ENCODE measurements at regions not wholly inside any gene's neighbourhood (a gene's known extent, or its start where the extent isn't known, plus 50 kb on each side); places are given as distances from the start of the nearest gene placed in this dataset.

GRCh38 chrX:28278251-28278650 is 297.0 kb upstream of the DCAF8L1 start:
- DNase-seq: no peak
- CTCF ChIA-PET: no interaction called here
- H3K36me3 Mint-ChIP-seq (ENCODE audit: low read depth): no peaks in the 10 kb centered on the region
- no peaks in the 10 kb centered on the region for H3K4me1 Mint-ChIP-seq
- no peak for ATAC-seq (ENCODE audit: low read depth)
- TF ChIP-seq CTCF (IDR thresholded peaks at IDR 0.05): no peak
- POLR2A ChIA-PET: no interaction called here
- no peaks in the 10 kb centered on the region for H3K27me3 Mint-ChIP-seq
- H3K4me3 Mint-ChIP-seq: no peak overlapping the region
- no peak overlapping the region for H3K27ac Mint-ChIP-seq
- intact Hi-C loops (cut with micrococcal nuclease): no loop called here
- H3K9me3 Mint-ChIP-seq: no peaks in the 10 kb centered on the region

GRCh38 chrX:28273736-28274135 is 292.5 kb upstream of the DCAF8L1 start:
- POLR2A ChIA-PET: no interaction called here
- intact Hi-C loops (cut with micrococcal nuclease): no loop called here
- TF ChIP-seq CTCF (IDR thresholded peaks at IDR 0.05): no peak
- ATAC-seq (ENCODE audit: low read depth) (no peak), DNase-seq (no peak)
- Mint-ChIP-seq H3K36me3 (ENCODE audit: low read depth) (no peaks in the 10 kb centered on the region), H3K27ac (no peak overlapping the region), H3K9me3 (peaks cover 3% of the 10 kb centered on the region), H3K4me1 (no peaks in the 10 kb centered on the region), H3K4me3 (no peak overlapping the region), H3K27me3 (no peaks in the 10 kb centered on the region)
- CTCF ChIA-PET: no interaction called here

GRCh38 chrX:28246675-28247074 is 265.4 kb upstream of the DCAF8L1 start:
- Mint-ChIP-seq H3K4me1 (no peaks in the 10 kb centered on the region), H3K27me3 (no peaks in the 10 kb centered on the region), H3K36me3 (ENCODE audit: low read depth) (no peaks in the 10 kb centered on the region), H3K27ac (no peak overlapping the region), H3K4me3 (no peak overlapping the region), H3K9me3 (no peaks in the 10 kb centered on the region)
- POLR2A ChIA-PET: no interaction called here
- ATAC-seq (ENCODE audit: low read depth) (no peak), DNase-seq (no peak)
- CTCF ChIA-PET: no interaction called here
- intact Hi-C loops (cut with micrococcal nuclease): no loop called here
- no peak for TF ChIP-seq CTCF (IDR thresholded peaks at IDR 0.05)

- no peaks in the 10 kb centered on the region for H3K27me3 Mint-ChIP-seq
- intact Hi-C loops (cut with micrococcal nuclease): loop anchor here (10.0 kb wide), 1 partner anchor 64 kb away; no protein-coding TSS in a partner anchor
- H3K9me3 Mint-ChIP-seq: no peaks in the 10 kb centered on the region
- ATAC-seq (ENCODE audit: low read depth): no peak
- H3K36me3 Mint-ChIP-seq (ENCODE audit: low read depth): no peaks in the 10 kb centered on the region
- H3K27ac Mint-ChIP-seq: no peak overlapping the region
- no peaks in the 10 kb centered on the region for H3K4me1 Mint-ChIP-seq
- no peak overlapping the region for H3K4me3 Mint-ChIP-seq
- POLR2A ChIA-PET: no interaction called here
- no peak for DNase-seq
- no peak for TF ChIP-seq CTCF (IDR thresholded peaks at IDR 0.05)
- CTCF ChIA-PET: no interaction called here
Observed at GRCh38 chrX:28229217-28229616, 248.0 kb upstream of the DCAF8L1 start.

- H3K36me3 Mint-ChIP-seq (ENCODE audit: low read depth): no peaks in the 10 kb centered on the region
Observed at GRCh38 chrX:28225513-28225912, 244.3 kb upstream of the DCAF8L1 start.

More at GRCh38 chrX:28225513-28225912, 244.3 kb upstream of the DCAF8L1 start:
- Mint-ChIP-seq H3K4me1 (no peaks in the 10 kb centered on the region), H3K27ac (no peak overlapping the region), H3K27me3 (no peaks in the 10 kb centered on the region), H3K4me3 (no peak overlapping the region), H3K9me3 (no peaks in the 10 kb centered on the region)
- no peak for TF ChIP-seq CTCF (IDR thresholded peaks at IDR 0.05)
- CTCF ChIA-PET: no interaction called here
- ATAC-seq (ENCODE audit: low read depth) (no peak), DNase-seq (no peak)
- intact Hi-C loops (cut with micrococcal nuclease): loop anchor here (10.0 kb wide), 1 partner anchor 61 kb away; no protein-coding TSS in a partner anchor
- POLR2A ChIA-PET: no interaction called here

Data from activated B cell treated with CpG ODN at 0.5 μM for 24 hours (primary cell).